Brain microvascular endothelial cell (primary cell): ENCODE measurements at regions not wholly inside any gene's neighbourhood (a gene's known extent, or its start where the extent isn't known, plus 50 kb on each side); places are given as distances from the start of the nearest gene placed in this dataset.
A peak's percentile ranks its signal among the peaks of the same experiment; 100 is the strongest.

ENCODE experiments used
- DNase-seq: peaks from one replicate; pipeline ENCODE4 v3.0.0-alpha.2; 2020
- H3K27ac ChIP-seq: fragments of 250-450 bp; sonication (Bioruptor Pico); 2 replicates; pipeline ENCODE4 v1.5.1; 2020; ENCODE audit warnings: mild to moderate bottlenecking, moderate library complexity
- H3K27me3 ChIP-seq: fragments of 250-450 bp; sonication (Bioruptor Pico); replicated peaks from 2 replicates; pipeline ENCODE4 v1.5.1; 2020; ENCODE audit warnings: mild to moderate bottlenecking
- H3K36me3 ChIP-seq: fragments of 250-450 bp; sonication (Bioruptor Pico); replicated peaks from 2 replicates; pipeline ENCODE4 v1.5.1; 2020; ENCODE audit warnings: mild to moderate bottlenecking
- H3K4me3 ChIP-seq: 2 replicates; pipeline ENCODE4 v1.5.1; 2011; ENCODE audit warnings: low read depth, mild to moderate bottlenecking, control low read depth, low read length, moderate library complexity
- CTCF ChIP-seq: IDR thresholded peaks from 2 replicates; pipeline ENCODE4 v1.5.1; 2011; ENCODE audit warnings: low read depth, mild to moderate bottlenecking, moderate library complexity, low read length, control low read depth, inconsistent platforms; ENCODE audit errors: missing control alignments
- in situ Hi-C: cut with HindIII; loops from 2 replicates; pipeline ENCODE4 v1.10.0; 2017; ENCODE audit warnings: low sequenced_read_pairs, low pct_ligation_motif_present

GRCh38 chr1:68889471-68889870 lies 392.6 kb upstream of the DEPDC1 start:
- H3K27ac ChIP-seq, result no peak overlapping the region
- DNase-seq, result no peak
- in situ Hi-C loops, result no loop called here
- no peaks in the 10 kb centered on the region for H3K27me3 ChIP-seq
- TF ChIP-seq CTCF, result no peak
- H3K36me3 ChIP-seq, result no peaks in the 10 kb centered on the region
- H3K4me3 ChIP-seq, result no peak overlapping the region

GRCh38 chr1:68890736-68891135 lies 393.9 kb upstream of the DEPDC1 start:
- Histone ChIP-seq H3K27me3 (no peaks in the 10 kb centered on the region), H3K36me3 (no peaks in the 10 kb centered on the region), H3K27ac (no peak overlapping the region), H3K4me3 (no peak overlapping the region)
- in situ Hi-C loops, result no loop called here
- no peak for TF ChIP-seq CTCF
- DNase-seq, result no peak

- Histone ChIP-seq H3K27me3 (no peaks in the 10 kb centered on the region), H3K36me3 (no peaks in the 10 kb centered on the region), H3K4me3 (no peak overlapping the region), H3K27ac (no peak overlapping the region)
- TF ChIP-seq CTCF, result no peak
- in situ Hi-C loops, result no loop called here
- peak; percentile 18 for DNase-seq
Measured at GRCh38 chr1:68904477-68904876, 407.6 kb upstream of the DEPDC1 start.

GRCh38 chr1:68906431-68906830 lies 409.5 kb upstream of the DEPDC1 start:
- in situ Hi-C loops, result no loop called here
- no peak overlapping the region for H3K27ac ChIP-seq
- H3K36me3 ChIP-seq, result no peaks in the 10 kb centered on the region
- H3K27me3 ChIP-seq, result no peaks in the 10 kb centered on the region
- H3K4me3 ChIP-seq, result no peak overlapping the region
- TF ChIP-seq CTCF, result no peak
- DNase-seq, result no peak

- Histone ChIP-seq H3K27me3 (no peaks in the 10 kb centered on the region), H3K4me3 (no peak overlapping the region), H3K36me3 (no peaks in the 10 kb centered on the region), H3K27ac (no peak overlapping the region)
- TF ChIP-seq CTCF, result no peak
- DNase-seq, result no peak
- in situ Hi-C loops, result no loop called here
Measured at GRCh38 chr1:68907491-68907890, 410.6 kb upstream of the DEPDC1 start.

- no peak for DNase-seq
- Histone ChIP-seq H3K27ac (no peak overlapping the region), H3K27me3 (no peaks in the 10 kb centered on the region), H3K4me3 (no peak overlapping the region), H3K36me3 (no peaks in the 10 kb centered on the region)
- in situ Hi-C loops, result no loop called here
- no peak for TF ChIP-seq CTCF
Measured at GRCh38 chr1:68908316-68908715, 411.4 kb upstream of the DEPDC1 start.
